SU-DHL-6 (cell line): ENCODE measurements at regions not wholly inside any gene's neighbourhood (a gene's known extent, or its start where the extent isn't known, plus 50 kb on each side); places are given as distances from the start of the nearest gene placed in this dataset.

Experiments used
- EZH2phosphoT487 ChIP-seq: fragments of 200-600 bp; sonication (generic), shearing (Covaris generic); conservative IDR thresholded peaks from 2 replicates; pipeline ENCODE4 v1.6.1; 2018; ENCODE audit warnings: mild to moderate bottlenecking, antibody characterized with exemption, low read length, moderate library complexity, mixed read lengths
- TF ChIP-seq, protein P1 (sequence below): fragments of 200-600 bp; sonication (generic); IDR thresholded peaks from one replicate; pipeline ENCODE4 v1.5.1; 2017; ENCODE audit warnings: antibody characterized with exemption, mild to moderate bottlenecking, low read length, moderate library complexity; ENCODE audit not compliant: insufficient read depth, poor library complexity, severe bottlenecking

GRCh38 chr20:40754339-40754943, 65.4 kb upstream of the MAFB start:
- TF ChIP-seq, protein P1, sequence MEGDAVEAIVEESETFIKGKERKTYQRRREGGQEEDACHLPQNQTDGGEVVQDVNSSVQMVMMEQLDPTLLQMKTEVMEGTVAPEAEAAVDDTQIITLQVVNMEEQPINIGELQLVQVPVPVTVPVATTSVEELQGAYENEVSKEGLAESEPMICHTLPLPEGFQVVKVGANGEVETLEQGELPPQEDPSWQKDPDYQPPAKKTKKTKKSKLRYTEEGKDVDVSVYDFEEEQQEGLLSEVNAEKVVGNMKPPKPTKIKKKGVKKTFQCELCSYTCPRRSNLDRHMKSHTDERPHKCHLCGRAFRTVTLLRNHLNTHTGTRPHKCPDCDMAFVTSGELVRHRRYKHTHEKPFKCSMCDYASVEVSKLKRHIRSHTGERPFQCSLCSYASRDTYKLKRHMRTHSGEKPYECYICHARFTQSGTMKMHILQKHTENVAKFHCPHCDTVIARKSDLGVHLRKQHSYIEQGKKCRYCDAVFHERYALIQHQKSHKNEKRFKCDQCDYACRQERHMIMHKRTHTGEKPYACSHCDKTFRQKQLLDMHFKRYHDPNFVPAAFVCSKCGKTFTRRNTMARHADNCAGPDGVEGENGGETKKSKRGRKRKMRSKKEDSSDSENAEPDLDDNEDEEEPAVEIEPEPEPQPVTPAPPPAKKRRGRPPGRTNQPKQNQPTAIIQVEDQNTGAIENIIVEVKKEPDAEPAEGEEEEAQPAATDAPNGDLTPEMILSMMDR: no peak
- TF ChIP-seq EZH2phosphoT487: no peak
